Ascending aorta (tissue), 2 donors: ENCODE measurements at regions not wholly inside any gene's neighbourhood (a gene's known extent, or its start where the extent isn't known, plus 50 kb on each side); places are given as distances from the start of the nearest gene placed in this dataset.

Source experiments
- DNase-seq, 2 donors: peaks; one replicate each; pipeline ENCODE4 v3.0.0-alpha.2; 2019; ENCODE audit warnings: low spot score in 2 of 2
- H3K27ac ChIP-seq, 2 donors: fragments of 200-600 bp; sonication (generic); one replicate each; pipeline ENCODE4 v1.5.1; 2016 to 2017; ENCODE audit warnings: mild to moderate bottlenecking in 1 of 2
- H3K27me3 ChIP-seq: fragments of 200-600 bp; sonication (generic); one replicate; pipeline ENCODE4 v1.5.1; 2017
- H3K36me3 ChIP-seq, 2 donors: fragments of 200-600 bp; sonication (generic); one replicate each; pipeline ENCODE4 v1.5.1; 2016
- H3K4me1 ChIP-seq, 2 donors: fragments of 200-600 bp; sonication (generic); one replicate each; pipeline ENCODE4 v1.5.1; 2016 to 2017; ENCODE audit warnings: mild to moderate bottlenecking in 1 of 2
- H3K4me3 ChIP-seq, 2 donors: fragments of 200-600 bp; sonication (generic); one replicate each; pipeline ENCODE4 v1.5.1; 2016 to 2017; ENCODE audit warnings: mild to moderate bottlenecking in 1 of 2
- H3K9me3 ChIP-seq, 2 donors: fragments of 200-600 bp; sonication (generic); one replicate each; pipeline ENCODE4 v1.5.1; 2016
- CTCF ChIP-seq, 3 experiments: fragments of 200-600 bp in 2 of 3; fragments of 450-650 bp in 1 of 3; sonication (generic) in 2 of 3; IDR thresholded peaks; one replicate each; pipeline ENCODE4 v1.5.1; 2016 to 2019; ENCODE audit warnings: antibody characterized with exemption in 3 of 3, mild to moderate bottlenecking in 1 of 3, moderate library complexity in 1 of 3
- intact Hi-C: fragments of 100-400 bp; cut with DNase I; formaldehyde crosslinking; loops from one replicate; pipeline ENCODE4 v1.15.1; 2023

- intact Hi-C loops: no loop called here
- no peak for DNase-seq
- H3K27me3 ChIP-seq: no peaks in the 10 kb centered on the region
- TF ChIP-seq CTCF (IDR thresholded peaks at IDR 0.05): no peak
- no peak overlapping the region for H3K4me3 ChIP-seq
- no peaks in the 10 kb centered on the region for H3K4me1 ChIP-seq
- no peaks in the 10 kb centered on the region for H3K9me3 ChIP-seq
- no peaks in the 10 kb centered on the region for H3K36me3 ChIP-seq
- no peak overlapping the region for H3K27ac ChIP-seq
Measured at GRCh38 chr1:115225993-115226685, 111.9 kb downstream of the NGF start.

GRCh38 chr1:115224636-115225035 is 113.4 kb downstream of the NGF start:
- H3K9me3 ChIP-seq: no peaks in the 10 kb centered on the region
- intact Hi-C loops: no loop called here
- TF ChIP-seq CTCF (IDR thresholded peaks at IDR 0.05): no peak
- H3K4me3 ChIP-seq: no peak overlapping the region
- H3K4me1 ChIP-seq: no peaks in the 10 kb centered on the region
- no peak overlapping the region for H3K27ac ChIP-seq
- no peaks in the 10 kb centered on the region for H3K27me3 ChIP-seq
- H3K36me3 ChIP-seq: no peaks in the 10 kb centered on the region
- no peak for DNase-seq

- Histone ChIP-seq H3K9me3 (no peaks in the 10 kb centered on the region), H3K27ac (no peak overlapping the region), H3K36me3 (no peaks in the 10 kb centered on the region), H3K27me3 (no peaks in the 10 kb centered on the region), H3K4me3 (no peak overlapping the region), H3K4me1 (no peaks in the 10 kb centered on the region)
- intact Hi-C loops: no loop called here
- DNase-seq: no peak
- no peak for TF ChIP-seq CTCF (IDR thresholded peaks at IDR 0.05)
Measured at GRCh38 chr1:115222616-115223402, 115.2 kb downstream of the NGF start.

- intact Hi-C loops: no loop called here
- TF ChIP-seq CTCF (IDR thresholded peaks at IDR 0.05): no peak
- Histone ChIP-seq H3K4me1 (no peaks in the 10 kb centered on the region), H3K27ac (peak overlapping the region in 1 of 2 donors; percentile 49), H3K9me3 (no peaks in the 10 kb centered on the region), H3K4me3 (no peak overlapping the region), H3K36me3 (no peaks in the 10 kb centered on the region), H3K27me3 (no peaks in the 10 kb centered on the region)
- DNase-seq: no peak
Measured at GRCh38 chr1:115220340-115221270, 117.4 kb downstream of the NGF start.

GRCh38 chr1:115219927-115220326 is 118.1 kb downstream of the NGF start:
- TF ChIP-seq CTCF (IDR thresholded peaks at IDR 0.05): no peak
- Histone ChIP-seq H3K36me3 (no peaks in the 10 kb centered on the region), H3K4me3 (no peak overlapping the region), H3K9me3 (no peaks in the 10 kb centered on the region), H3K4me1 (no peaks in the 10 kb centered on the region), H3K27me3 (no peaks in the 10 kb centered on the region), H3K27ac (no peak overlapping the region)
- intact Hi-C loops: no loop called here
- DNase-seq: no peak
